H9 (cell line): ENCODE measurements at regions not wholly inside any gene's neighbourhood (a gene's known extent, or its start where the extent isn't known, plus 50 kb on each side); places are given as distances from the start of the nearest gene placed in this dataset.

ENCODE experiments used
- DNase-seq: peaks from one replicate; pipeline ENCODE4 v3.0.0-alpha.2; 2017
- H2AFZ ChIP-seq: one replicate; pipeline ENCODE4 v1.6.1; 2013; ENCODE audit warnings: mild to moderate bottlenecking, low read length, control low read depth, moderate library complexity
- H2AK5ac ChIP-seq: 2 replicates; pipeline ENCODE4 v1.6.1; 2013; ENCODE audit warnings: low read length, control low read depth, mixed read lengths; ENCODE audit not compliant: insufficient read length
- H2BK120ac ChIP-seq: one replicate; pipeline ENCODE4 v1.6.1; 2013; ENCODE audit warnings: low read depth, mild to moderate bottlenecking, low read length, control low read depth, inconsistent platforms; ENCODE audit not compliant: poor library complexity, severe bottlenecking
- H2BK12ac ChIP-seq: 2 replicates; pipeline ENCODE4 v1.6.1; 2013; ENCODE audit warnings: low read length, control low read depth, mixed read lengths, low read depth; ENCODE audit not compliant: insufficient read length
- H2BK15ac ChIP-seq: 2 replicates; pipeline ENCODE4 v1.6.1; 2013; ENCODE audit warnings: low read depth, low read length, control low read depth
- H2BK20ac ChIP-seq: one replicate; pipeline ENCODE4 v1.6.1; 2013; ENCODE audit warnings: low read depth, mild to moderate bottlenecking, low read length, control low read depth, inconsistent platforms; ENCODE audit not compliant: poor library complexity, severe bottlenecking
- H2BK5ac ChIP-seq: 2 replicates; pipeline ENCODE4 v1.6.1; 2013; ENCODE audit warnings: low read length, control low read depth, mixed read lengths; ENCODE audit not compliant: insufficient read length
- H3K14ac ChIP-seq: 2 replicates; pipeline ENCODE4 v1.6.1; 2013; ENCODE audit warnings: low read length, control low read depth; ENCODE audit not compliant: insufficient read depth
- H3K18ac ChIP-seq: 2 replicates; pipeline ENCODE4 v1.6.1; 2013; ENCODE audit warnings: low read depth, mild to moderate bottlenecking, mixed read lengths, low read length, control low read depth; ENCODE audit not compliant: insufficient read length
- H3K23ac ChIP-seq: 2 replicates; pipeline ENCODE4 v1.6.1; 2013; ENCODE audit warnings: low read length, control low read depth, mixed read lengths, low read depth; ENCODE audit not compliant: insufficient read length
- H3K23me2 ChIP-seq: 2 replicates; pipeline ENCODE4 v1.6.1; 2013; ENCODE audit warnings: low read depth, mild to moderate bottlenecking, mixed read lengths, low read length, control low read depth; ENCODE audit not compliant: insufficient read length, poor library complexity, severe bottlenecking
- H3K27ac ChIP-seq: 2 replicates; pipeline ENCODE4 v1.5.1; 2013; ENCODE audit warnings: low read length, control low read depth, mixed read lengths, low read depth; ENCODE audit not compliant: insufficient read length
- H3K27me3 ChIP-seq: 2 replicates; pipeline ENCODE4 v1.6.1; 2013; ENCODE audit warnings: low read length, control low read depth, inconsistent platforms; ENCODE audit not compliant: insufficient read depth
- H3K4ac ChIP-seq: 2 replicates; pipeline ENCODE4 v1.6.1; 2013; ENCODE audit warnings: low read depth, mild to moderate bottlenecking, control low read depth, inconsistent platforms, low read length, moderate library complexity
- H3K4me1 ChIP-seq: 2 replicates; pipeline ENCODE4 v1.6.1; 2013; ENCODE audit warnings: low read length, control low read depth, inconsistent platforms; ENCODE audit not compliant: insufficient read depth
- H3K4me2 ChIP-seq: 2 replicates; pipeline ENCODE4 v1.6.1; 2013; ENCODE audit warnings: low read length, control low read depth, mixed read lengths; ENCODE audit not compliant: insufficient read length, insufficient read depth
- H3K56ac ChIP-seq: 2 replicates; pipeline ENCODE4 v1.6.1; 2013; ENCODE audit warnings: low read depth, mild to moderate bottlenecking, mixed read lengths, low read length, control low read depth; ENCODE audit not compliant: insufficient read length
- H3K79me1 ChIP-seq: 2 replicates; pipeline ENCODE4 v1.6.1; 2013; ENCODE audit warnings: low read depth, mild to moderate bottlenecking, moderate library complexity, low read length, control low read depth, inconsistent platforms; ENCODE audit not compliant: insufficient read depth, poor library complexity, severe bottlenecking
- H3K79me2 ChIP-seq: 2 replicates; pipeline ENCODE4 v1.6.1; 2013; ENCODE audit warnings: low read length, control low read depth, inconsistent platforms; ENCODE audit not compliant: insufficient read depth
- H3K9ac ChIP-seq: 2 replicates; pipeline ENCODE4 v1.6.1; 2013; ENCODE audit warnings: low read length, control low read depth, mixed read lengths; ENCODE audit not compliant: insufficient read length; ENCODE audit errors: extremely low read depth
- H3K9me3 ChIP-seq: one replicate; pipeline ENCODE4 v1.6.1; 2013; ENCODE audit warnings: low read depth, low read length, inconsistent platforms; ENCODE audit not compliant: control insufficient read depth
- H3T11ph ChIP-seq: one replicate; pipeline ENCODE4 v1.6.1; 2013; ENCODE audit warnings: mild to moderate bottlenecking, low read length, control low read depth, inconsistent platforms
- H4K20me1 ChIP-seq: one replicate; pipeline ENCODE4 v1.6.1; 2013; ENCODE audit not compliant: control insufficient read depth, insufficient read length, insufficient read depth
- H4K5ac ChIP-seq: 2 replicates; pipeline ENCODE4 v1.6.1; 2013; ENCODE audit warnings: low read depth, mild to moderate bottlenecking, mixed read lengths, low read length, control low read depth; ENCODE audit not compliant: insufficient read length
- H4K8ac ChIP-seq: replicated peaks from 2 replicates; pipeline ENCODE4 v1.6.1; 2013; ENCODE audit warnings: low read length, control low read depth, mixed read lengths, low read depth; ENCODE audit not compliant: insufficient read length
- H4K91ac ChIP-seq: 2 replicates; pipeline ENCODE4 v1.6.1; 2013; ENCODE audit warnings: low read depth, mild to moderate bottlenecking, moderate library complexity, mixed read lengths, low read length, control low read depth; ENCODE audit not compliant: insufficient read length
- H3K27ac Mint-ChIP-seq, 3 experiments: 2 replicates in 2 of 3; 3 replicates in 1 of 3; pipeline ENCODE4 v1.8.0; 2020 to 2021; ENCODE audit warnings: mixed read lengths in 3 of 3, mild to moderate bottlenecking in 1 of 3, moderate library complexity in 1 of 3
- H3K27me3 Mint-ChIP-seq: 2 replicates; pipeline ENCODE4 v1.8.0; 2021; ENCODE audit warnings: low read depth, mild to moderate bottlenecking, moderate library complexity, mixed read lengths
- H3K36me3 Mint-ChIP-seq, 3 experiments: 2 replicates in 2 of 3; 3 replicates in 1 of 3; pipeline ENCODE4 v1.8.0; 2020 to 2021; ENCODE audit warnings: low read depth in 3 of 3, mixed read lengths in 3 of 3; ENCODE audit not compliant: insufficient read depth in 1 of 3
- H3K4me1 Mint-ChIP-seq, 2 experiments: 2 replicates each; pipeline ENCODE4 v1.8.0; 2020; ENCODE audit warnings: mixed read lengths in 2 of 2
- H3K4me3 Mint-ChIP-seq, 2 experiments: 2 replicates in 1 of 2; 3 replicates in 1 of 2; pipeline ENCODE4 v1.8.0; 2020 to 2021; ENCODE audit warnings: mild to moderate bottlenecking in 2 of 2, mixed read lengths in 2 of 2, moderate library complexity in 1 of 2
- H3K9me3 Mint-ChIP-seq, 2 experiments: 2 replicates in 1 of 2; 3 replicates in 1 of 2; pipeline ENCODE4 v1.8.0; 2020; ENCODE audit warnings: mild to moderate bottlenecking in 2 of 2, mixed read lengths in 2 of 2, moderate library complexity in 1 of 2
- WGBS: extraction: QIAGEN DNeasy Blood & Tissue Kit; methylation state at CpG from one replicate; pipeline ENCODE4 v1.1.7; 2013; ENCODE audit warnings: missing lambda C conversion rate, low lambda C conversion rate, mixed read lengths; ENCODE audit not compliant: insufficient read length; ENCODE audit errors: extremely low coverage; 5-methylcytosine and 5-hydroxymethylcytosine counted together
- TF ChIP-seq, protein P1 (sequence below): fragments of 200-600 bp; sonication (generic); conservative IDR thresholded peaks from 3 replicates; pipeline ENCODE4 v1.8.0; 2021; ENCODE audit warnings: antibody characterized with exemption, mild to moderate bottlenecking

DNA sequence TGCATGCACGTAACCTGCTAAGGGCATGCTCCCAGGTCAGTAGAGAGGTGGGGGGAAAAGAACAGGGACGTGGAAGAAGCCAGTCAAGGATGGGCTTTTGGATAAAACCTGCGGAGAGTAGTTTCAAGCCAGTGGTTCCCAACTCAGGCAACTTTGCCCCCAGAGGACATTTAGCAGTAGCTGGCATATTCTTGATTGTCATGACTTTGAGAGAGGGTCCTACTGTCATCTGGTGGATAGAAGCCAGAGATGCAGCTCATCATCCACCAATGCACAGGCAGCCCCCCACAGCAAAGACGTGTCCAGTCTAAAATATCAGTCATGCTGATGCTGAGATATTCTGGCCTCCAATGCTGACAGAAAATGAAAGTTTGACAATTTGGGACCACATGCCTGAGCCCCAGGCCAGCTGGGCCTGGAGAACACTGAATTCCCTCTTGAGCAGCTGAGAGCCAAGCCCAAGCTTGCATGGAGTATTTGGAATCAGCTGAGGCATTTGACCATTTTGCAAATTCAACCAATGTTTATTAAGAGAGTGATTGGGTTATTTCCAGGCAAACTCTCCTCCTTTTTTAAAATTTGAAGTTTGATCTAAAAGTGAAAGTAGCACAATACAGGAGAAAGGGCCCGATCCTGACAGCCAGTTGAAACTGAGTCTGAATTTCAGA is 110.0 kb upstream of the C7orf33 start:
- Mint-ChIP-seq H3K4me1 (peaks cover 32% of the 10 kb centered on the region in 2 experiments), H3K27ac (no peak overlapping the region), H3K4me3 (no peak overlapping the region), H3K9me3 (no peaks in the 10 kb centered on the region; a peak in 1 of 5 replicates), H3K27me3 (peaks cover 2% of the 10 kb centered on the region), H3K36me3 (no peaks in the 10 kb centered on the region)
- H2BK20ac ChIP-seq = no peak overlapping the region
- no peak overlapping the region for H2BK5ac ChIP-seq
- H2BK15ac ChIP-seq = no peak overlapping the region
- no peak overlapping the region for H4K91ac ChIP-seq
- no peaks in the 10 kb centered on the region for H3K79me2 ChIP-seq
- H2BK120ac ChIP-seq = no peak overlapping the region
- H3K79me1 ChIP-seq = no peaks in the 10 kb centered on the region
- no peak overlapping the region for H3K14ac ChIP-seq
- H3K23ac ChIP-seq = no peak overlapping the region
- DNase-seq = no peak
- no peak overlapping the region for H4K5ac ChIP-seq
- no peak overlapping the region for H3K4me2 ChIP-seq
- H2AK5ac ChIP-seq = no peak overlapping the region
- no peaks in the 10 kb centered on the region for H3K9me3 ChIP-seq
- H3K56ac ChIP-seq = no peak overlapping the region
- H4K8ac ChIP-seq = no peak overlapping the region
- H3K4ac ChIP-seq = no peak overlapping the region
- no CpG with 5 or more reads among the region's 5 CpGs for WGBS
- TF ChIP-seq, protein P1, sequence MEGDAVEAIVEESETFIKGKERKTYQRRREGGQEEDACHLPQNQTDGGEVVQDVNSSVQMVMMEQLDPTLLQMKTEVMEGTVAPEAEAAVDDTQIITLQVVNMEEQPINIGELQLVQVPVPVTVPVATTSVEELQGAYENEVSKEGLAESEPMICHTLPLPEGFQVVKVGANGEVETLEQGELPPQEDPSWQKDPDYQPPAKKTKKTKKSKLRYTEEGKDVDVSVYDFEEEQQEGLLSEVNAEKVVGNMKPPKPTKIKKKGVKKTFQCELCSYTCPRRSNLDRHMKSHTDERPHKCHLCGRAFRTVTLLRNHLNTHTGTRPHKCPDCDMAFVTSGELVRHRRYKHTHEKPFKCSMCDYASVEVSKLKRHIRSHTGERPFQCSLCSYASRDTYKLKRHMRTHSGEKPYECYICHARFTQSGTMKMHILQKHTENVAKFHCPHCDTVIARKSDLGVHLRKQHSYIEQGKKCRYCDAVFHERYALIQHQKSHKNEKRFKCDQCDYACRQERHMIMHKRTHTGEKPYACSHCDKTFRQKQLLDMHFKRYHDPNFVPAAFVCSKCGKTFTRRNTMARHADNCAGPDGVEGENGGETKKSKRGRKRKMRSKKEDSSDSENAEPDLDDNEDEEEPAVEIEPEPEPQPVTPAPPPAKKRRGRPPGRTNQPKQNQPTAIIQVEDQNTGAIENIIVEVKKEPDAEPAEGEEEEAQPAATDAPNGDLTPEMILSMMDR = peak; percentile 52; the same call in 2 of the 3 replicates
- no peak overlapping the region for H3K18ac ChIP-seq
- no peaks in the 10 kb centered on the region for H4K20me1 ChIP-seq
- no peak overlapping the region for H2BK12ac ChIP-seq
- H3K27me3 ChIP-seq = peaks cover 2% of the 10 kb centered on the region; the same call in 1 of the 2 replicates
- H3T11ph ChIP-seq = no peak overlapping the region
- no peaks in the 10 kb centered on the region for H3K23me2 ChIP-seq
- H3K27ac ChIP-seq = no peak overlapping the region
- no peak overlapping the region for H3K9ac ChIP-seq
- H2AFZ ChIP-seq = no peak overlapping the region
- peaks cover 2% of the 10 kb centered on the region; the same call in 1 of the 2 replicates for H3K4me1 ChIP-seq
